A549 (cell line): ENCODE measurements at regions not wholly inside any gene's neighbourhood (a gene's known extent, or its start where the extent isn't known, plus 50 kb on each side); places are given as distances from the start of the nearest gene placed in this dataset.

Source experiments
- CTCF ChIP-seq: fragments of >200 bp; sonication (Bioruptor Twin); formaldehyde crosslinking; IDR thresholded peaks from 3 replicates; pipeline ENCODE4 v1.5.1; 2016
- EP300 ChIP-seq, 2 experiments: fragments of >200 bp; sonication (Bioruptor Twin); formaldehyde crosslinking; IDR thresholded peaks; 2 replicates in 1 of 2; 3 replicates in 1 of 2; pipeline ENCODE4 v1.6.1; 2016 to 2017
- PHF8 ChIP-seq: fragments of 200-600 bp; sonication (generic); IDR thresholded peaks from 2 replicates; pipeline ENCODE4 v1.6.1; 2016; ENCODE audit warnings: low read depth, mild to moderate bottlenecking, antibody characterized with exemption, moderate library complexity, borderline replicate concordance
- ZC3H11A ChIP-seq: fragments of 450-650 bp; IDR thresholded peaks from 2 replicates; pipeline ENCODE4 v1.6.1; 2014; ENCODE audit warnings: antibody characterized with exemption, mild to moderate bottlenecking
- ZNF302 ChIP-seq: fragments of 250-450 bp; sonication (Bioruptor Pico); IDR thresholded peaks from 2 replicates; pipeline ENCODE4 v1.9.0; 2021; ENCODE audit warnings: inconsistent platforms, mild to moderate bottlenecking, moderate library complexity

GRCh38 chr11:114776956-114777355, 98.6 kb downstream of the NXPE2 start:
- TF ChIP-seq CTCF (no peak), EP300 (IDR thresholded peaks at IDR 0.05) (no peak), PHF8 (no peak), ZNF302 (CRISPR knock-in tag) (no peak), ZC3H11A (no peak)
